GM18499 (cell line): ENCODE measurements at regions not wholly inside any gene's neighbourhood (a gene's known extent, or its start where the extent isn't known, plus 50 kb on each side); places are given as distances from the start of the nearest gene placed in this dataset.

Source experiments
- ATAC-seq: cut with Tn5 transposase; IDR thresholded peaks from one replicate; pipeline ENCODE4 v1.9.1; 2021; ENCODE audit warnings: moderate number of reproducible peaks; ENCODE audit not compliant: insufficient read depth, unreplicated experiment

DNA sequence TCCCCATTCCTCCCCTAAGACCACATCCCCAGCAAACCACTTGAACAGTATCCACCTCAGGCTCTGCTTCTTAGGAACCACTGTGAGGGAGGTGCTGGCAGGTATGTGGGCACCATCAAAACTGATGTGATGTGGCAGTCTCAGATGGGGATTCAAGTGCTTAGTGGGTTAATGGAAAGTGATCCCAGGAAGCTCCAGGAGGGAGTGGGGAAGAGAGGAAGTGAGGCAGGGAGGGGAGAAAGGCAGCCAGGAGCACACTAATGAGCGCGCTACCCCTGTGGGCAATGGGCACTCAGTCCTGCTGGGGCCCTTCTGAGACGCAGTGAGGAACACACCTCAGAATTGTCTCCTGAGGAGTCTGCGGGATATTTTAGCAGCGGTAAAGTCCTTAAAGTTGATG, 263.1 kb upstream of the MOCS1 start:
- ATAC-seq, result no peak

DNA sequence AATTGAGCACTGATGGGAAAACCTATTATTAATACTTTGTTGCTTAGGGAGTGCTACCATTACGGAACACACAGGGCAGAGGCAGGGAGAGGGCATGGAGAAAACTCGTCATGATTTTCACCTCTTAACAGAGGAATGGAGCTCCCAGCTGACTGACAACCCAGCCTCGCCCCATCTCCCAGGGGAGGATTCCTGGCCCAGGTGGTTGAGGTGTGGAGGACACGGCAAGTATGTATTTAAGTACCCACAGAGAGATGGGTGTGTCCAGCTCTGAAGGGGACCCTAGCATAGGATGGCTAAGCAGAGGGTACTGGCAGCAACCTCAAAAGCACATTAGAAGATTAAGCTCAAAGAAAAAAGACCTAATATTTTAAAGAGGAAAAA, 261.9 kb upstream of the MOCS1 start:
- no peak for ATAC-seq

DNA sequence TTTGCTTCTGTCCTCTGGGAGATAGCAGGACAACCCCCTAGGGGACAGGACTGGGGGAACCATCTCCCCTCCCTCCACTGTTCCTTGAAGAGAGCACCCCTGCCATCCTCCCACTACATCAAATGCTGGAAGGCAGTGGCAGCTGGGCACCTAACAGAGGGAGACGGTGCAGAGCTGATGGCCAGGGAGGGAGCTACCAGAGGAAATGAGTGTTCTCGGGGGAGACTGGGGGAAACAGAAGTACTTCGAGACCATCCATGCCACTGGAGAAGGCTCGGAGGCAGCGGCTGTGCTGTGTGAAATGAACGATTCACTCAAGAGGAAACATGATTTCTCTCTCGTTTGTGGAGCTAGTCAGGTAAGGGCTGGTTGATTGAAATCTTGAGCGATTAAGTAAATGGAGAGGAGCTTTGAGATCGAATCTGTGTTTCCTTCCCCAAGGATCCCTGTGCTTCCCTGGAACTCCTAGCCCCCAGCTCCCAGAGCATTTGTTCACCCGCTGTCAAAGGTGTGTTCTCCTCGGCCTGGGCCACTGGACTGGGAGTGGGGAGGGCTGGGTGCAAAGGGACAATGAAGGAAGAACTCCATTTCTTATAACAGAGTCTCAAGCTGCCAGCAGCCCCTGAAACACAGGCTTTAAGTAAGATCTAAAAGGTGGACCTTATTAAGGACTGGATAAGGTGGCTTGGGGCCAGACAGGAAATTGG, 261.3 kb upstream of the MOCS1 start:
- ATAC-seq, result no peak

DNA sequence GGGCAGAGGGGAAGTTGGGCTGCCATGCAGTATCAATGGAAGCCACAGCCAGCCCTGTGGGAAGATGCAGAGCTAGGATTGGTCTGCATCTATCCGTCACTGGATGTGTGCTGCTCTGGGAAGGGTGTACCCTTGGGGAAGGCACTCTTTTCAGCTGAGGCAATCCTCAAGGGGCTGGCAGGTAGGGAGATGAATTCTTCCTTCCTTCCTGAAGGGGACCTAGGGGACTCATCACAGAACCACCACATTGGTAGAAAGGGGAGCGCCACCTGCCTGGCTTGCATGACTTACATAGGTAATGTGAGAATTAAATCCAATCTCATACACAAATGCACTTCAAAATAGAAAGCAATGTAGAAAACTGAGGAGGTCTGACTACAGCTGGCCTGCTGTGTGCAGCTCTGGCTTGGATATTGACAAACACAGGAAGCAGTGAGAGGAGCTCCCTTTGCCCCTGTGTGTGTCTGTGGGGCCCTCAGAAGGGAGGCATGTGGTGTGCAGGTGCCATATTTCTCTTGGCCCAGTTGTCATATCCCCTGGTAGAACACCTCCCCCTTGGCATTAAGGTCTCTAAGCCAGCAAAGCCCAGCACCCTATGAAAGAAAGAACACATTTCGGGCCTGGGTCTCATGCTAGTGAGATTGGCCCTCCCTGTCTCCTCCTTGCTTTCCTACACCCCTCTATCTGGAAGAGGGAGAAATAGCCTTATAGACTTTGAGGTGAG, 260.3 kb upstream of the MOCS1 start:
- ATAC-seq, result no peak

DNA sequence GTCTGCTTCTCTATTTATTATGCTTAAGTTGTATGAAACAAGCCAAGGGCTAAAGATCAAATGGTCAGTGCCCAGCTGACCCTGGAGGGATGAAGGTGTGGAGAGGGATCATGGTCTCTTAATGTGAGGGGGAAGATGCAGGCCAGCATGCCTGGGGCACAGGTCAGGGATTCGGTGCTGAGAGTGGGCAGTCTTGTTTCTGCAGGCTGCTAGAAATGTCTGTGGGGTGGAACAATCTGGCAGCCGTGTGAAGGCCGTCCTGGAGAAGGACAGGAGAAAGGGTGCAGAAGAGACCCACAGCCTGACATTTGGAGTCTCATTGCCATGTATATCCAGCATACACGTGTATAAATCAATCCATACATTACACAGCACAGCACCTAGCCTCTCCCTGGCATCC, 258.3 kb upstream of the MOCS1 start:
- ATAC-seq, result no peak

DNA sequence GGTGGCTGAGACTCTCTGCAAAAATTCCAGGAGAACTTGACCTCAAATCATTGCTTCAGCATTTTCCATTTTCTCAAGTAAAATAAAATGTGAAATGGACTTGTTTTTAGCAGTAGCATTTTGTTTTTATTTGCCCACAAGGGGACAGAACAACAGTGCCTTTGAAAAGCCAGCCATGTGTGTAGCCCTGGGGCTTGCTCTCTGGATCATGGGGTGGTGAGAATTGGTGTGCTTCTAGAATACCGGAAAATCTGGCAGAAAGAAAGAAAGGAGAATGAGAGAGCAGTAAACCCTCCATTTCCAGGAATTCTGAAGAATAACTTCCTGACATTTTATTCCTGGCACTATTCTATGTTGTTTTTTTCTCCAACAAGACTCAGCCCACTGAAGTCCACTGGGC, 254.7 kb upstream of the MOCS1 start:
- no peak for ATAC-seq

DNA sequence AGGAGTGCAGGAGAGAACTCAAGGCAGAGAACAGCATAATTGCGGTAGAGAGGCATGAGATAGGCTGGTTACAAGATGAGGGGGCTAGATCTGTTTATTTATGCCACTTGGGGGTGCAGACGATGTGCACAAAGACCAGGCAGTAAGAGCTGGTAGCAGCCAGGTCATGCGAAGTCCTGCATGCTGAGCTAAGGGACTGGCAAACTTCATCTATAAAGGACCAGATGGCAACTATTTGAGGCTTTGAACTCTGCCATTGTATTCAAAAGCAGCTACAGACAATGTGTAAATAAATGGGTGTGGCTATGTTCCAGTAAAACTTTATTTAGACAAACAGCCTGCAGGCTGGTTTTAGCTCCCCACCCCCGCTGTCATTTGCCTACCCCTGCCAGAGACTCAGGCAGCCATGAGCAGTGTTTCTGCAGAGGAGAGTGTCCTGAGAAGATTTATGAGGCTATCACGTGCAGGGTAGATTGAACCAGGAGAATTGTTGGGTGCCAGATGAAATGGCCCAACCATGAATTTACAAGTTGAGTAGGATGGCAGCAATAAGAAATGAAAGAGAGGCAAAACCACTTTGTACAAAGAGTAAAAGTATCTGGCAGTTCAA, 253.4 kb upstream of the MOCS1 start:
- no peak for ATAC-seq

DNA sequence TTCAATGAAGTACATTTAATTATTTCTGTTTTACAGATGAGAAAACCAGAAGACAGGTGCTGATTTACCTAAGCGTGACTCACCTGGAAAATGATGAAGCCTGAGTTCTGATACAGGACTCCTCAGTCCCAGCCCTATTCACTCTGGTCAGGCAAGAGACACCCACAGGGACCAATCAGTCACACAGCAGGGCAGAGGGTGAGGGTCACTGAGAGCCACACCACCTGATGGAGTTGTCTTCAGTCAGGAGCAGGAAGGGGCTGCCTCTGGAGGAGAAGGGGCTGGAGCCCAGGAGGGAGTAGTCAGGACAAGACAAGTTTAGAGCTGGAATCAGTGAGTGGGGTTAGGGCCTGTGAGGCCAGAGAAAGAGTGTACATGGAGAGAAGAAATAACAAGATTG, 251.2 kb upstream of the MOCS1 start:
- ATAC-seq, result no peak

DNA sequence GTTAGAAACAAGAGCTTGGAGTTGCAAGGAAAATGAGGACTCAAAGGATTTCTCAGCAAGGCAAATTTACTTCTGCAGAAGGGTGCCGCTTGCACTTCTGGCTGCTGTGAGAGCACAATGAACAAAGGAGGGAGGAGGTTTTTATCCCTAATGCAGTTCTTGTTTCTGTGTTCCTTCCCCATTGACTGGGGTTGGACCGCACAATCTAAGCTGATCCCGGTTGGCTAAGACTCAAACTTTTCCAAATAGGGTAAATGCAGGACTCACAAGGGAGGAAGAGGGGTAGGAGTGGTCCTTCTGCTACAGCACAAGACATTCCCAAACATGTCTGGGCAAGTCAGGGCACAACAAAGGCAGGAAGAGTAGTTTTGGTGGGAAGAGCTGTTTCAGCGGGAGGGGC, 249.6 kb upstream of the MOCS1 start:
- ATAC-seq, result no peak

DNA sequence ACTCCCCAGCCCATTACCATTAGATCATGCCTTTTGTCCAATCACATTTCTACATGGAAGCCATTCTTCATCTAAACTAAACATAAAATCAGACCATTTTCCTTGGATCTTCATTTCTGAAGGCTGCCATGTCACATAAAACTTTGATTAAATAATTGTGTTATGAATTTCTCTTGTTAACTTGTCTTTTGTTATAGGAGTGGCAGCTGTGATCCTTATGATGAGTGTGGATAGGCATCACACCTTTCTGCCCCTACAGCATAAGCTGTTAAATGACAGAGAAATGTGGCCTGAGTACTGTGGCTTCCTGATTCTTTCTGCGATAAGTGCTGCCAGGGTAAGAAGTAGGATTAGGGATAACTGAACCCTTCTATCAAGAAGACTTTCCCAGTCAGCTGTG, 247.1 kb upstream of the MOCS1 start:
- no peak for ATAC-seq

DNA sequence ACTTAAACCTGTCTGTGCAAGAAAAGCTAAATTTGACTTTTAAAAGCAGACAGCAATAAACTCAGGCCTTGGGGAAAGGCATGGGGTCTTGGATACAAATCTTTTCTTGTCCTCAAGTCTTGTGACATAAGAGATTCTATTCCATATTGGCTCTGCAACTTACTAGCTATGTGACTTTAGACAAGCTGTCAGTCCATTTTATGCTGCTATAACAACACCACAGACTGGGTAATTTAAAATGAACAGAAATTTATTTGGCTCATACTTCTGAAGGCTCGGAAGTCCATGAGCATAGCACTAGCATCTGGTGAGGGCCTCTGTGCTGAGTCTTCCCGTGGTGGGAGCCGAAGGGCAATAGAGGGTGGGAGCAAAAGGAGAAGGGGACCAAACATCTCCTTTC, 246.0 kb upstream of the MOCS1 start:
- no peak for ATAC-seq

DNA sequence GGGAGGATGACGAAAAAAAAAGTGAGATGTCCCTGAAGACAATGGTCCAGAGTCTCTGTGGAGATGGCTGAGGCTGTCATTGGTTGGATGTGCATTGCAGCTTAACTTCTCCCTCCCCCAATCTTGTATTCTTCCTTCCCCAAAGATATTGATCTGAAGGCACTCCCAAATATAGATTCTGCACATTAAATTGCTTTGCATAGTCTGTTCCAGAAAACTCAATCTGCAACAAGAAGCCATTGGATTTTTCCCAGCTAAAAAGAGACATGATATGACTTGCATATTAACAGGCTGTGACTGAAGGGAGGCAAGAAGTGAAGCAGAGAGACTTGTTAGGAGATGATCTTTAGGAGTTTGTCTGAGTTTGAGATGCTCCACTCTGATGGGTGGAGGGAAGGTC, 245.2 kb upstream of the MOCS1 start:
- no peak for ATAC-seq

DNA sequence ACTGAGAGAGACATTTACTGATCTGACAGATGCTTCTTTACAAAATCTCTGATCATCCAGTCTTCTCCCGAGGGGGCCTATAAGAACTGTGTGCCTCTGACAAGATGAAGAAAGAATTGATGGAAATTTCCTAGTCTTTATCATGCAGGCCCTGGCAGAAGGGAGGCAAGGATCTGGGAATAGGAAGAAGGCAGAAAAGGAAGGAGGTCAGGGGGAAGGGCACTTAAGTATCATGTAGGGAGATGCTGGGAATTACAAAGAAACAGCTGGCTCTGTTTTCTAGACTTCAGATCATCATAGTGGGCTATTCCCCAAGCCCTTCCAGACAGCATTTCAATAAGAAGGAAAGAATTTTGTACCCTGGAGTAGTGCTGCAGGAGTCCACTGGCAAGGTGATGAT, 243.3 kb upstream of the MOCS1 start:
- no peak for ATAC-seq

DNA sequence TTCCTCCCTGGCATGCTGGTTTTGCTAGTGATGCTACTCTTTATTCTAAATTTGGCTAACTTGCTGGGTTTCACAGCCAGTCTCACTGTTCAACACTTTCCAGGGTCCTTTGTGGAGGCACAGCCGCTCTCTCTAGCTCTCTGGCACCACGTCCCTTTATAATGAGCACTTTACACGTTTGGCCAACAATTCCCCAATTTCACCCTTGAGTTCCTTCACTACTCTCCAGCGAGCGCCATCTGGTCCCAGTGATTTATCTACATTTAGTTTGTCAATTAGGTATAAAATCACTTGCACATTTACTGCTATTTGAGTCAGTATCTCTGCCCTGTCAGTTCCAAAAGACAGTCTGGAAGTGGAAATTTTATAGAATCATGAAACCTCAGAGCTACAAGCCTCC, 241.9 kb upstream of the MOCS1 start:
- no peak for ATAC-seq

DNA sequence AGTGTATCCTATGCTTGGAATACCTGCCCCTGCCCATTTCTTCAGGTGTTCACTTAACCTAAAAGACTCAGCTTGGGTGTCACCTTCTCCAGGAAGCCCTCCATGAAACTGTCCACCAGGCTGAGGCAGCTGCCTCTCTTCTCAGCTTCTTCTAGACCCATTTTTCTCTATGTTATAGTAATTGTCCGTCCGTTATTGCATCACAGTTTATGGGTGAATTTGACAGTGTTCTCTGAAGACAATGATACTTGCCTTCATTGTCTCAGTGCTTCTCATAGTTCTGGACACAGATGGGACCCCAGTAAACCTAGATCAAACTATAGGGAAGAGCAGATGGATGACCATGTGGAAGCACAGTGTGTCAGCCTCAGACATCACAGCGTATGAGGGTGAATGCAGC, 238.0 kb upstream of the MOCS1 start:
- no peak for ATAC-seq

DNA sequence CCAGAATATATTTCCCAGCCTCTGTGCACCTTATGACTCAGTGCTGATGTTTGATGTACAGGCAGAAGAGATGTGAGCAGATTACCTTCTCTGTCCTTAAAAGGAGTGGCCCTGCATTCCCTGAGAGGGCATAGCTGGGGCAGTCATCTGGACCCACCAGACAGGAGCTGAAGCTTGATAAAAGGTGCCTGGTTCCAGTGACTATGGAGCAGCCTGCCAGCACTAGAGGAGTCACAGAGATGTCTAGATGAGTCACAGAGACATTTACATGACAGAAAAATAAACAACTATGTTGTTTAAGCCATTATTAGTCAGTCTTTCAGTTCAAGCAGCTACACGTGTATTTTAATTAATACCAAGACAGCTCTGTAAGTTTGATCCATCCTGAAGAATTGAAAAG, 237.1 kb upstream of the MOCS1 start:
- no peak for ATAC-seq

DNA sequence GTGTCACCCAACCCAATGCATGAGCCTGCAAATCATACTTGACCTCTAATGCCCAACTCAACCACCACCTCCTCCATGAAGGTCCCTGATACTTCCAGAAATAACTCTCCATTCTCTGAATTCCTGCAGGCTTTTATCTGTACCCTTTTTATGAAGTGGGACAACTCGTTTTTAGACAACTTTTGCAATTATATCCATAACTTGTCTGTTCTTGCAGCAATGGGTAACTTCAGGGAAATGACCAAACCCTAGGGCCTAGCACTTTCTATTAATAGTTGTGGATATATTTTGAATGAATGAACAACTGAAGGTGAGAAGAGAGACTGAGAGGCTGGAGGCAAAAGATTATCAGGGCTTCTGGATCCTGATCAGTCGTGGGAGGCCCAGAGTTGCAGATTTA, 236.6 kb upstream of the MOCS1 start:
- no peak for ATAC-seq

DNA sequence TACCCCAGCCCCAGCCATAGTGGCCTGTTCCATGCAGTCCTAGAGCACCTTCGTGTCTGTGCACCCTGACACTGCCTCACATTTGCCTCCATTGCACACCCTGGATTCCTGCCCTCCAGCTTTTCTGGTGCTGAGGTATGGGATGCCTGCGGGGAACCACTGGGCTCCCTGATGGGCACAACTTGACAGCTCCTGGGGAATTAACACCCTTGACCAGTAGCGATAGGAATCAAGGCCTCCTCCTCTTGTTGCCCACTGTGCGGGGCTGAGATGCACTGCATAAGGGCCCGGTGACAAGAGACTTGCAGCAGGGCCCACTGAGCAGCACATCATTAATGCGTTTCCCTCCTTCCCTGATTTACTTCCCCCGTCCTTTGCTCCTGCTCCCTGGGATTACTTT, 235.6 kb upstream of the MOCS1 start:
- ATAC-seq, result no peak

DNA sequence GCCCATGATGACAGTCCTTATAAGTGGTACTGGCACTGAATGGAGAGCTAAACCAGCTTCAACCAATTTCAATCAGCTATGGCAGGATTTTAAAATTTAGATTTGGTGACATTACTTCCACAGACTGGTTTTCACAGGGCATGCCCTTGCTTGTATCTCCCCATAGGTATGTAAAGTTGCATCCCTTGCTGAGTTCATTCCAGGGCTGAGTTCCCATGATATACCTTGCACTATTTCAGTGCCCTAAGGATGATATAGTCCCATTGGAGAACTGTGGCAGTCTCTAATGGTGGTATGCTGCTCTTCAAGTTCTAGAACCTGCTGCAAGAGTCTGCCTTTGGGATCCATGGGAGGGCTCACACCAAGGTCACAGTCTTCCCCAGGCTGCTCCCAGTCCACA, 232.7 kb upstream of the MOCS1 start:
- ATAC-seq, result no peak

DNA sequence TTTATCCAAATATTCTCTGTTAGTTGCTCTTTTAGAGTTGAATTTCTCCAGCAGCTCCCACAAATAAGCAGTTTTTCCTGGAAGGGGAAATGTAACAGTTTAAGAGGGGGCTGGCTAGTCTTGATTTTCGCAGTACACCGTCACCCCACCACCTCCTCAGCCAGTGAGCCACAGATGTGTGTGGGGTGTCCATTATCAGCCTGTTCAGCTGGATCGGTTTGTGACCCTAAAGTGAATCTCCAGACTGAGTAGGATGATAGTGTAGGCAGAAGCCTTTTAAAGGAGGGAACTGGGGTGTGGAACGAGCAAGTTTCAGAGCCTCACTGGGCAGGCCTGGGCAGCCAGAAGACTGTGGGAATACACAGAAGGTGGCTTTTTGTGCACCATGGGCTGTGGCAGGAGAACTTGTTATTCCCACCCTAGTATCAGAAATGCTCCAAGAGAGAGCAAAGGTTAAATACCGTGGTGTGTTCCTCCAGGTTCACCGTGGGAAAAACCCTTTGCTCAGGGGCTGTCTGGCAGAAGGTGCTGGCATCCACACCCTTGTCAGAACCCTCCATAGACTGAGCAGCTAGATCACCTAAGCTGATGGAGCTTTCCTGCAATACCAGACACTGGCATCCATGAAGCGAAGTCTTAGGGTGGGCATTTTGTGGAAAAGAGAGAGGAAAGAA, 230.9 kb upstream of the MOCS1 start:
- ATAC-seq, result no peak

DNA sequence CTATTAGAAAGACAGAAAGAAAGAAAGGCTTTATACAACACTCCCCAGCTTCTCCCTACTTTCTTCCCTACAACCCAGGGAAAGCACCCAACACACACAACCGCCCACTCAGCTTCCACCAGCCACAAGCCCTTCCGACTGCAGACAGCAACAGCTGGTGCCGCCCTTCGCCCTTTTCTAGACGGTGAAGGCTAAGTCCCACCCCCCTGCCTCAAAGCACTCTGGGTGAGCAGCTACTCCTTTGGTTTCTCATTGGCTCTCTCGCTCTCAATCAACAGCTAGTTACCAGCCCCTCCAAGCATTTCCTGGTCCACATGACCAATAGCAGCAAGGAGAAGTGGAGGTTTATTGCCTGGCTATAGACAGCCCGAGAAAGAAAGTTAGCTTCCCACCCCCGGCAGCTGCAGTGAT, 230.1 kb upstream of the MOCS1 start:
- no peak for ATAC-seq
